Activated naive CD4-positive, alpha-beta T cell (primary cell): ENCODE measurements at regions not wholly inside any gene's neighbourhood (a gene's known extent, or its start where the extent isn't known, plus 50 kb on each side); places are given as distances from the start of the nearest gene placed in this dataset.

ENCODE experiments used
- DNase-seq, 4 experiments: peaks; one replicate each; lab custom pipeline; 2025; lab: John Stamatoyannopoulos, UW

DNA sequence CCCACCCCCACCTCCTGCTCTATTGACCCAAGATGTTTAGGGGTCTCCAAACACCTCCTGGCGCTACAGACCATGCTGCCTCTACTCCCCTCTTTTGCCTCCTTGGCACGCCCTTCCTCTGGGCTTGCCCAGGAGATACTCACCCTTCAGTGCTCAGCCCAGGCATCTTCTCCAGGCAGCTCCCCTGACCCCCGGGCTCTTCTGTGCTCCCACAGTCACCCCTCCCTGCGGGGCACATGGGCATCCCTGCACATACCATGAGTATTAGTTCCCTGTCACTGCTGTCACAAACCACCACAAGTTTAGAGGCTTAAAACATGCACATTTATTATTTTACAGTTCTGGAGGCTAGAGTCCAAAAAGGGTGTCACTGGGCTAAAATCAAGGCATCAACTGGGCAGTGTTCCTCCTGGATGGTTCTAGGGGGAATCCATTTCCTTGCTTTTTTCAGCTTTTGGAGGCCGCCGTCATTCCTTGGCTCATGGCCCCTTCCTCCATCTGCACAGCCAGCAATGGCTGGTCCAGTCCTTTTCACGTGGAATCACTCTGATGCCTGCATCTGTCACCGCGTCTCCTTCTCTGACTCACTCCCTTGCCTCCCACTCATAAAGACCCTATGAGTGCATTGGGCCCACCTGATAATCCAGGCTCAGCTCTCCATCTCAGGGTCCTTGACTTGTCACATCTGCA, 230.4 kb upstream of the COPS8 start:
- DNase-seq = no peak

DNA sequence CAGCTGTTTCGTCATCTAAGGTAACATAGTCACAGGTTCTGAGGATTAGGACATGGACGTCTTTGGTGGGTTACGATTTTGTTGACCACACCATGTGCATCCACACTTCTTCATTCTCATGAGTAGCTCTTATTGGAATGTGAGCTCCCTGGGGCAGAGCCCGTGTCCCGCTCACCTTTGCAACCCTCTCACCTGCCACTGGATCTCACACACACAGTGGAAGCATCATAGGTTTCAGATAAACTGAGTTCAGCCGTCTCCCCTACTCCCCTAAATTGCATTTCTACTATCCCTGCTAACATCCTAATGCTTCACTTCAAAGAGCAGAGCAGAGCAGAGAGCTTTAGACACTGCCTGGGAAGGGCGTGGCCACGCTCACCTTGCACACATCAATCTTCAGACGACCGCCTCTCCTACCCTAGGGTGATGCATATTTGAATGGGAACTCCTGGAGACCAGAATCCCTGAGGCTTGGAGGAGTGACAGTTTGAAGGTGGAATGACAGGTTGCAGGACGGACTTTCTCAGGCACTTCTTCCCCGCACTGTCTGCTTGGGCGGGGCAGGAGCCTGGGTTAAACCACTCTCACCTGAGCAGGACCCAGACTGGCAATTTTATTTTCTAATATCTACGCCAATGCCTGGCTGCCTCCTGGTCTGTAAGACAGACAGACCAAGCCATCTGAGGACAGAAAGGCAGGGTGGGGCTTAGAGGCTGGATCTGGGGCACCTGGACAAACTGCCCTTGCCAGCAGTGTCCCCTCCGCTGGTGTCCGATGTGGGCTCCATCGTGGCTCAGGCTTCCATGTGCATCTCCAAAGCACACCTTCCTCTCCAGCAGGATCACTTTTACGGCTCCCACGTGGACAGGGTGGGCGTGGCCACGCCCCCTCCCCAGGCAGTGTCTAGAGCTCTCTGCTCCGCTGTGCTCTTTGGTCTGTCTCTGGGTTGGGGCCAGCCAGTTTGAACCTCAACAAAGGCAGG, 229.5 kb upstream of the COPS8 start:
- no peak for DNase-seq

DNA sequence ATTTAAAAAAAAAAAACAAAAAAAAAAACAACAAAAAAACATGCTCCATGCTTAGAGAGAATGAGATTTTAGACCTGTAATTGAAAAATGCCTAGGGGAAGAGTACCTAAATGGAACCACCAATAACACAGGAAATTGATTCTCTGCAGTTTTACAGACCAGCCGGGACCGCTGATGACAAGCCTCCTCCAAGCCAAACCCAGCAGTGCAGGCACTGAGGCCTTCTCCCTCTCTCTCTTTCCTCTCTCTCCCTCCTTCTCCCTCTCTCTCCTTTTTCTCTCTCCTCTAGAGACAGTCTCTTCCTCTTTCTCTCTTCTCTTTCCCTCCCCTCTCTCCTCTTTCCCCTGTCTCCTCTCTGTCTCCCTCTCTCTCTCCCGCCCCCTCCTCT, 228.8 kb upstream of the COPS8 start:
- no peak for DNase-seq

DNA sequence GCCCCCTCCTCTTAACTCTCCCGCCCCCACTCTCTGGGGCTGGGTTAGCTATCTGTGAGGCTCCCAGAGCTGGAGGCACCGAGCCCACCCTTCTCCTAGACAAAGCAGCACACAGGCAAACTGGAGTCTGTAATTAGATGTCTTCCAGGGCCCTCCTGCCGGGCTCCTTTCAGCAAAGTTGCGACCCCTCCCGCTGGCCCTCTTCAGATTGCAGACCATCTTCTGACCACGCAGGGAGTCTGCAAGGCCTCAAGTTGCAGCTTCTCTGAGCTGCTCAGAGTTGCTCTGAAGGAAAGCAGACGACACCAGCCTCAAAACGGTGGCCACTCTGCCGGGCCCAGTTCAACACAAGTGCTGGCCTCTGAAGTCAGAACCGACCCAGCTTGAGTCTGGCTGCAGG, 228.4 kb upstream of the COPS8 start:
- no peak for DNase-seq

DNA sequence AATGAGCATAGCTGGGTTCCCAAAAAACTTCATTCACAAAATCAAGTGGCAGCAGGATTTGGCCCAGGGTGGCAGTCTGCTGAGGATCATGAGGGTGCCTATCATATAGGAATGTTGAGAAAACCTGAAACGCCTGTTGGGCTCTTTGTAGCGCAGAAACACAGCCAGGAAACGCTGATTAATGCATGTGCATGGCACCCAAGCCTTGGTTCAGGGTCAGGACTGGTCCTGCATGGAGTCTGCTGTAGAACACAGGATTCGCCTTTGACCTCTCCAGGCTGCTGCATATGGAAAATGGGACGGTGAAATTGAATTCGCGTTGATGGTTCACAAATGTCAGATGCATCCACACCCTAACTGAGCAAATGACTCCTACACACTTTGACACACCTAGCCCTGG, 227.9 kb upstream of the COPS8 start:
- DNase-seq = no peak

DNA sequence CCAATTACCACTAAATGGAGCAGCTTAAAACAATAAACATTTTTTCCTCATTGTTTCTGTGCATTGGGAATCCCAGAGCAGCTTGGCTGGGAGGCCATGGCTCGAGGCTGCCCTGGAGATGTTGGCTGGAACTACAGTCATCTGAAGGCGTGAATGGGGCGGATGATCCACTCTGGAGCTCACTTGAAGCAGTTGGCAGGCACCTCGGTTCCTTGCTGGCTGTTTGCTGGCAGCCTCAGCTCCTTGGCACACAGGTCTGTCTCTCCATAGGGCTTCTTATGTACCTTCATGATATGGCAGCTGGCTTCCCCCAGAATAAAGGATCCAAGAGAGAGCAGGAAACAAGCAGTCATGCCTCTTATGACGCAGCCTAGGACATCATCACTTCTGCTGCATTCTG, 227.0 kb upstream of the COPS8 start:
- no peak for DNase-seq

DNA sequence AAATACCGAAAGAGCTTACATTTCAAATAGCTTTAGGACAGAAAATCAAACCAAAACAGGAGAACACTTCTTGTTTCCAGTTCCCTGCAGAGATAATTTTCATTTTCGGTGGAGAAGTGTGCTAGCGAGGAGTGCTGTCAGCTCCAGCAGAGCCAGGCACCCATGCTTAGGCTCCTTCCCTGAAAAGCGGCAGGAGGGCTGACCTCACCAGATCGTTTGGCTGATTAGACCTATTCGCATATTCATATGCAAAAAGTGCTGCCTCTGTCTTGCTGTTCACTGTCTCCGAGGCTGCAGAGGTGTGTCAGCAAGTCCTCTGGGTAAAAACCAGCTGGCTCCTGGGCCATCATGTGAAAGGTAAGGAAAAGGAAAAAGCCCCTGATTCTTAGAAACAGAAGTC, 225.8 kb upstream of the COPS8 start:
- DNase-seq = no peak

DNA sequence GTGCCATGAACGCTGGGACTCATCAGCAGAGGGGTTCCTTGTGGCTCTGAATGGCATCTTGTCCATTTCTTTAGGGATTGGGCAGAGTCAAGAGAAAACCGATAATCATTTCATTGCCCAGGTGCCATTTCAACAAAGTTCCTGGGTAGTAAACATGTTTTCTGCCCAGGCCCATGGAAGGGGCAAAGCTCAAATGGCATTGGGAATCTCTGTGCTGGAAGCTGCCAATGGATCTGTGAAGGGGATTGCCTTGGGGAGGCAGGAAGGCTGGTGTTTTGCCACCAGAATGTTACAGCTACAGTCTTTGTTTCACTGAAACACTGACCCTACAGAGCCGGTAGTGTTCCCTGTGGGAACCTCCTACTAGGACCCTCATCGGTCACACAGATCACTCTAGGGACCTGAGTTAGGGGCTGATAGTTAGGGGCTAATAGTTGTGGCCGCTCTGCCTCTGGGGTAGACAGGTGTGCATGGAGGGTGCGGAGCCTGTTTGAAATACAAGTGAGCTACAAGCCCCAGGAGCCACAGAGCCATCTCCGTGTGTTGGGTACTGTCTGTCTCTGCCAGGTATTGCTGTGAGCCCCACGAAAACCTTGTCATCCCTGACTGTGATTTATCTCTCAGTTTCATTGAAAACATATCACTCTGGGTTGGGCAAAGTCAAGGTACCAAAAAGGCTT, 224.4 kb upstream of the COPS8 start:
- no peak for DNase-seq

DNA sequence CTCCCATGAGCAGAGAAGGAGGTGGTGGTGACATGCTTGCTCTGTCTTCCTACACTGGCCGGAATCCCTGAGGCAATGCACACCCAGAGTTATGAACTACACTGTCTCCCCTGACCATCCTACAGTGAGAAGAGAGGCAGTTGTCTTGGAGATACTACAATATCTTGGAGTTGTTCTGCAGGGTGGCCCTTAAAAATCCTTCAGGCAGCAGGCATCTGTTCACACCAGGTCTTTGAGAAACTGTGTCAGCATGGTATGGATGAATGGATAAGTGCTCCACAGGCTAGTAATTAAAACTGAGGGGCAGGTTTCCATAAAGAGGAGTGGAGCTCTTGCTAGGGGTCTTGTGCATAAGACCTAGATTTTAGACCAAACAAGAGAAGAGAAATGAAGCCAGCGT, 223.7 kb upstream of the COPS8 start:
- no peak for DNase-seq

DNA sequence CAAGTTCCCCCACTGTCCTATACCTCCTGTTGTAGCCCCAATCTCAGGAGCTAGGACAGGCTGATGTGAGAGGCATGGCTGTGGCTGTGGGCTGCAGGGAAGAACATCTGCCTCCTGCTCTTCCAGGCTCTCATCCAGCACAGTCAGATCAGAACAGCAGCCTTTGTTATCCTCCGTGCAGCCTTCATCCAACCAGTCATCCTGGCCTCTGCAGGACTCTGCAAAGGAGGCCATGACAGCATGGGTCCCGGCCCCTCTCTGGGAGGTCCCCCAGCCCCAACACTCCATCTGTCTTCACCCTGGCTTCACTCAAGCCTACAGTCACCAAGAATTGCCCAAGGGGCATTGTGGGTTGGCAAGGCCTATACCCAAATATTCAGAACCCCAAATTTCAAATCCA, 223.2 kb upstream of the COPS8 start:
- DNase-seq = no peak

DNA sequence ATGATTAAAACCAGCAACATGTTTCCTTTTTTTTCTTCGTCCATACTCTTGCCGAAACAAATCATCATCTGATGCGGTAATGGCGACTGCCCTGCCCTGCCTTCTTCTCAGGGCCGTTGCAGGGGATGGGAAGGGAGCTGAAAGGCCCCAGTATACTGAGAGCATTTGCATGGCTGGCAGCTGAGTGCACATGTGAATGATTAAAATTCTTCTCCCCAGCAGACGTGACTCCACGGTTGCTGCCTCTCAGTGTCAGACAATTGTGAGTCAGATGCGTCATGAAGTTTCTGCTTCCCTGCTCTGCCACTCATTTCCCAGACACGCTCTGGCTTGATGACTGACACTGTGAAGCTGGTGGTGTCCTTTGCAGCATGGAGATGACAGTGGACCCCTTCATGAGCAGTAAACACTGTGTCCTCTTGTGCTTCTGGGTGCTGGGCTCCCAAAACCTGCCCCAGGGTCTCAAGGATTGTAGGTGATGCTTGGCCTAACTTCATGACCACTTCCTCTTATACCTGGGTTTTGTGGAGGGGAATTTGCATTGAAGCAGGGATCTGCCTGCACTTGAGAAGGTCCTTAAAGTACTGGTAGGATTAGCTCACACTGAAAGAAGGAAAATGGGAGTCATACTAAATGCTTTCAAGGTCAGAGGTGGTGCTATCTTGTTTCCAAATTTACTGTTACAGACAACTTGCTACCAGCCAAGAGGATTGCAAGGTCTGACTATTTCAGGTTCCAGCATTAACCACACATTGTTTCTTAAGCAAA, 222.5 kb upstream of the COPS8 start:
- no peak for DNase-seq

DNA sequence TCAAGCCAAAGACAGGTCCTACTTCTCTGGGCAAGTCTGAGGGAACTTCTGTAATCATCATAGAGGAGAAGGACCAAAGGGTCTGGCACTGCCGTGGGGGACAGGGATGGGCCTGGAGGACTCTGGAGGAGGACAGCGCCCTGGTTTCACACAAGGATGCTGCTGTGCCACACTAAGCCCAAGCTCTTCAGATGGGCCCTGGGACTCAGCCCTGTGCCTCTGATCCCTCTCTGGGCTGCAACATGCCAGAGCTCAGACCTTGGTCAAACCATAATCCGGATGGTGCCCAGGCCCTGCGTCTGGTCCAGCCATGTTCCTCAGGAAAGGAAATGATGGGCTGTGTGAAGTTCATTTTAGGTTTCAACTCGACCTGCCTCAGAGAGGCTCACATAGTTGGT, 222.0 kb upstream of the COPS8 start:
- no peak for DNase-seq

DNA sequence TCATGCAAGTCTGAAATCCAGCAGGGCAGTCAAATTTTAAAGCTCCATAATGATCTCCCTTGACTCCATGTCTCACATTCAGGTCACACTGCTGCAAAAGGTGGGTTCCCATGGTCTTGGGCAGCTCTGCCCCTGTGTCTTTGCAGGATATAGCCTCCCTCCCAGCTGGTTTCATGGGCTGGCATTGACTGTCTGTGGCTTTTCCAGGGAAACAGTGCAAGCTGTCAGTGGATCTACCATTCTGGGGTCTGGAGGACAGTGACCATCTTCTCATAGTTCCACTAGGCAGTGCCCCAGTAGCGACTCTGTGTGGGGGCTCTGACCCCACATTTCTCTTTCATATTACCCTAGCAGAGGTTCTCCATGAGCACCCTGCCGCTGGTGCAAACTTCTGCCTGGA, 220.6 kb upstream of the COPS8 start:
- DNase-seq = no peak

DNA sequence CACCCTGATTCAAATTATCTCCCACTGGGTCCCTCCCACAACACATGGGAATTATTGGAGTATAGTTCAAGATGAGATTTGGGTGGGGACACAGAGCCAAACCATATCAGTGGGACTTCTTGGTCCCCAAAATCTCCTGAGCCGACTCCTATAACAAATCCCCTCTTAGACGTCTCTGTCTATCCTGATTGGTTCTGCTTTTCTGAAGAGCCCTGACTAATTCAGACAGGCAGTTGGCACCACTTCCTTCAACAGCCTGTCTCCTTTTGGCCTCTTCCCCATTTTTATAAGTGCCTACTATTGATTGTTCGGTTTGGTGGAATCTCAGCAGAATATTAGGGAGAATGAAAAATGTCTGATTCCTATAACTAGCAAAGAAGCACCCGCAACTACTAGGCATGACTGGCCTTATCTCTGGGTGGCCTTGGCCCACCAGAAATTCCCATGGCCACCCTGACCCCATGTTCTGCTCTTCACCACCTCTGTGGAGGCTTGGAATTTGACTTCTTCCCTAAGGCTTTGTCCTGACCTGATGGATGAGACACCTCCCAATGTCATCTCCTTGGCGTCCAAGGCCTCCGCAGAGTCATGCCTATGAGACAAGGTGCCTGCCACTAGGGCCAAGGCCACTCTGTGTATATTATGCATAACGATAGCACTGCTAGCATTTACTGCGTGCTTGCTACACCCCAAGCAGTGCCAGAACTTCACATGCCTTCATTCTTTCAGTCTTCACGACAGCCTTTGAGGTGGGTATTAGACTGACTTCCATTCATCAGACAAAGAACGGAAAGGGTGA, 218.9 kb upstream of the COPS8 start:
- no peak for DNase-seq

DNA sequence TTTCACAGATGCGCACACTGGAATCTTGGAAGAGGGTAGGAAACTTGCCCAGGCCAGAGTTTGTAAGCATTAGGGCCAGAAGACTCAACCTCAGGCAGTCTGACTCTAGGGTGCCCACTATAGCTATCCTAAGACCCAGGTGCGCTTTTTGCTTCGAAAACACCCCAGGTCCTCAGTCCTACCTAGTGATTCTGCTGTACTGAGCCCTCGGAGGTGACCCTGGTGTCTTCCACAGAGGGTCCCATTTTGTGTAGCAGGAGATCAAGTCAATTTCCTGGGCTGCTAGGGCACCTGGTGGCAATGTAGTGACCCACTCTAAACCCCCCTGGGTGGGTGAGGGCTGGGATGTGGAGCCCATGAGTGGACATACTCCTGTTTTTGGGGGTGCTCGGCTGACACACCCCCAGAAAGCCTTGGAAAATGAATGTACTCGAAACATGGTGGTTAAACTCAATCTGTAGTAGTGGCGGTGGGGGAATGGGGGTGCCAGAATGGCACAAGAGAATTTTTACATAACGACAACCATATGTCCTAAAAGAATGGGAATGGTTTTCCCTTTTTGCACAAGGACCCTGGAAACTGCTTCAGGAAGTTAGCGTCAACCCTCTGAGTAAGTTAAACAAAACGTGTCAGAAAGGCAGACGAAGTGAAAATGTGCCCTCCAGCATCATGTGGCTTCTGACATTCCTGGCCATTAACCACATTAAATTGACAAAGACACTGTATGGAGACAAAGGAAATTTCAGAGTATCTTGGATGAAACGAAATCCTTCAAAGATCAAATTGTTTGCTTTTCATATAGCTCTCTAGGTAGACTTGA, 218.0 kb upstream of the COPS8 start:
- DNase-seq = no peak

DNA sequence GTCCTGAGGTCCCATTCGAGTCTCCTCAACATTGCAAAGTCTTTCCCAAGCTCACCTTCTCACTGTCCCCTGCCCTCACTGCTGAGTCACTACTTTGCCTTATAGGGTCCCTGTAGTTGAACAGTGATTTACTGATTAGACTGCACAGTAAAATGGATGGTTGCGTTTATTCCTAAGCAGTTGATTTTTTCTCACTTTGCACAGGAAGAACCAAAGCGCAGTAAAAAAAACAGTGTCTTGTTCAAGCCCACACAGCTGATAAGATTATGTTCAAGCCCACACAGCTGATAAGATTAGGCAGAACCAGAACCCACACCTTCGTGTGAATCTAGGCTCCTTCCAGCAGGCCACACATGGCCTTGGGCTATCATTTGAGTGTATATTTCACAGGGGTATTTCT, 215.3 kb upstream of the COPS8 start:
- DNase-seq = no peak

DNA sequence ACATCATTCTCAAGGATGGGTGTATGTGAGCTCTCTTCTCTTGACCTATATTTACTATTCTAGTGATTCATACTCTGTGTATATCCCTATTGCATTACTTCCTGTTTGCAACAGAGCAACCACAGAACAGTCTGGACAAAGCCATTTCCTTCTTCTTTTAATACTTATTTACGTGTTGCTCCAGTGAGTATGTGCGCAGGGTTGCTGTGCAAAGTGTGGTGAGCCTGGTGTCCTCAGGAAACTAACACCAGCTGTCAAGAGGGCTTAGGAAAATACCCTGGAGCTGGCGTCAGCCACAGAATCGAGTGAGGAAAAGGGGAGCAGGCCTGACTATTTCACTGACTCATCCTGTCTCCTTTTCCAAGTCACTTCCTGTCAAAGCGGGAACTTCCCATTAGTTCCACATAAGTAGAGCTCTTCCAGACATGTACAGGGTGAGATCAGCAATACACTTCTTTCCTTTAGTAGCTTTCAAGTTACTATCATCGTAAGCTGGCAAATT, 214.1 kb upstream of the COPS8 start:
- DNase-seq = no peak

DNA sequence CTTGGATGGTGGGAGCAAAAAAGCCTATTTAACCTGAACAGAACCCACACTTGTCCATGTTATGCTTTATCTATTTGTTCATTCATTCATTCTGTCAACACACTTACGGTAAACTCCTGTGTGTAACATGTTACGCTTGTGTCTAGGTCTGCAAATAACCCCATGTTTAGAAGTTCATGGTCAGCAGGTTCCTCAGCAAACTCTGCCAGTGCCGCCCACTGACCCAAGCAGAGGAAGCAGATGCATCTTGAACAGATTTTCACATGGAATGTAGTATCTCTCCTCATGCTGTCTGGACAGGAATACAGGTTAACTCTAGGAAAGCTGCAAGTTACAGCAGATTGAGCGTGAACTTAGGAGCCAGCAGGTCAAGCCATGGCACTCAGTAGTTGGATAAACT, 213.7 kb upstream of the COPS8 start:
- DNase-seq = no peak

DNA sequence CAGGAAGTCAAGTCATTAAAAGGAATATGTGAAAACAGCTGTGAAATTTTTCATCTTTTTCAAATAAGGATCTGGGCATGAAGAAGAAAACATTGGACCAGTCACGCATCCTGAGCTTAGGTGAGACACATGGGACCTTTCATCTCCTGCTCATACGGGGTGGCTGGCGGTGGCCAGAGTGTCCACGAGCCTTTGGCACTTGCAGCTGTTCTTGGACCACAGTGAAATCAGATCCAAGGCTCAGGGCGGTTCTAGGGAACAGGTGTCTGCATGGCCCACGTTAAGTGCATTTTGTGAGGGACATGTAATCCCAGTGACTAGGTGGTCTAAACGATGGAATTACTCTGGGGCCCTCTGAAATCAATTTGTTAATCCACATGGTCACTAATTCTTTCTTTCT, 212.7 kb upstream of the COPS8 start:
- DNase-seq = no peak

DNA sequence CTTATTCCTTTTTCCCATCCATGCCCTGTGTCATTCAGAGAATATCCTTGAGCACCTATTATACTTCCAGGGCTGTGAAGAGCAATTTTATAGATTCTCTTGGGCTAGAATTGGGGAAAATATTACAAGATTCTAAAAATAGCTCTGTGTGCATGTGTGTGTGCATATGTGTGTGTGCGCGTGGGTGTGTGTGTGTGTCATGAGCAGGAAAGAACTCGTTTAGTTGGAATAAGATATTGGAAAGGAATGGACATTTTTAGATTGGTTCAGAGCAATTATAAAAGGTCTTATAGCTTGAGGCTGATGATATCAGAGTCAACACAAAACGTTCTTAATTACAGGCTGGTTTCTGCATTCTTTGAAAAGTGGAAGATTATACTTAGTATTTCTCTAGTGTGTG, 212.1 kb upstream of the COPS8 start:
- DNase-seq = no peak
